Body of pancreas (tissue), 4 donors: ENCODE measurements at regions not wholly inside any gene's neighbourhood (a gene's known extent, or its start where the extent isn't known, plus 50 kb on each side); places are given as distances from the start of the nearest gene placed in this dataset.

Experiments used
- ATAC-seq: fragments of 150-250 bp; one replicate; pipeline ENCODE4 v1.9.1; 2016
- DNase-seq, 4 donors: peaks; one replicate each; pipeline ENCODE4 v3.0.0-alpha.2; 2019
- H3K27ac ChIP-seq, 4 donors: fragments of 200-600 bp; sonication (generic); 1 replicate in 3 of 4; 2 replicates in 1 of 4; pipeline versions ENCODE4 v1.5.1 to v1.6.1; 2016 to 2019; ENCODE audit warnings: mild to moderate bottlenecking in 1 of 4, mixed read lengths in 1 of 4, moderate library complexity in 1 of 4
- H3K27me3 ChIP-seq, 2 donors: fragments of 200-600 bp; sonication (generic); one replicate each; pipeline ENCODE4 v1.6.0; 2016; ENCODE audit warnings: mild to moderate bottlenecking in 1 of 2
- H3K36me3 ChIP-seq, 2 donors: fragments of 200-600 bp; sonication (generic); replicated peaks in 1 of 2; 2 replicates each; pipeline ENCODE4 v1.5.1; 2016; ENCODE audit warnings: low read depth in 2 of 2; ENCODE audit not compliant: insufficient read depth in 1 of 2
- H3K4me1 ChIP-seq: fragments of 200-600 bp; sonication (generic); one replicate; pipeline ENCODE4 v1.6.0; 2016
- H3K4me3 ChIP-seq, 2 donors: fragments of 200-600 bp; sonication (generic); 1 replicate in 1 of 2; 2 replicates in 1 of 2; pipeline ENCODE4 v1.5.1; 2016 to 2019
- H3K9me3 ChIP-seq, 3 donors: fragments of 200-600 bp; sonication (generic); 1 replicate in 2 of 3; 2 replicates in 1 of 3; pipeline ENCODE4 v1.5.1; 2016
- CTCF ChIP-seq, 7 experiments: fragments of 450-650 bp in 4 of 7; fragments of 200-600 bp in 3 of 7; sonication (generic) in 3 of 7; IDR thresholded peaks; one replicate each; pipeline ENCODE4 v1.5.1; 2016 to 2019; ENCODE audit warnings: antibody characterized with exemption in 7 of 7
- POLR2A ChIP-seq, 3 donors: fragments of 450-650 bp; IDR thresholded peaks; one replicate each; pipeline ENCODE4 v1.6.1; 2016; ENCODE audit warnings: antibody characterized with exemption in 3 of 3, mild to moderate bottlenecking in 2 of 3
- WGBS, 2 donors: methylation state at CpG; one replicate each; pipeline ENCODE4 v1.1.5; 2017; 5-methylcytosine and 5-hydroxymethylcytosine counted together
- intact Hi-C: fragments of 100-400 bp; cut with DNase I; formaldehyde crosslinking; loops from one replicate; pipeline ENCODE4 v1.15.1; 2023

- WGBS, 2 donors = 69 to 76% methylated on average over 2 of the region's 2 CpGs
- Histone ChIP-seq H3K4me3 (no peak overlapping the region), H3K36me3 (no peaks in the 10 kb centered on the region), H3K27me3 (no peaks in the 10 kb centered on the region), H3K27ac (no peak overlapping the region), H3K4me1 (no peaks in the 10 kb centered on the region), H3K9me3 (no peaks in the 10 kb centered on the region)
- intact Hi-C loops = no loop called here
- no peak for TF ChIP-seq POLR2A (IDR thresholded peaks at IDR 0.05)
- TF ChIP-seq CTCF (IDR thresholded peaks at IDR 0.05) = no peak
- DNase-seq (no peak), ATAC-seq (no peak)
These were observed 102.1 kb upstream of the FNDC3A start for GRCh38 chr13:48873587-48873986.

GRCh38 chr13:48874165-48874564, 101.5 kb upstream of the FNDC3A start:
- intact Hi-C loops = no loop called here
- DNase-seq (no peak), ATAC-seq (no peak)
- H3K27ac ChIP-seq = no peak overlapping the region
- no peaks in the 10 kb centered on the region for H3K9me3 ChIP-seq
- H3K27me3 ChIP-seq = no peaks in the 10 kb centered on the region
- no peaks in the 10 kb centered on the region for H3K4me1 ChIP-seq
- no peak overlapping the region for H3K4me3 ChIP-seq
- no peaks in the 10 kb centered on the region for H3K36me3 ChIP-seq
- TF ChIP-seq POLR2A (IDR thresholded peaks at IDR 0.05) = no peak
- no peak for TF ChIP-seq CTCF (IDR thresholded peaks at IDR 0.05)
- 62 to 71% methylated on average over 3 of the region's 3 CpGs for WGBS, 2 donors

GRCh38 chr13:48875047-48875446, 100.7 kb upstream of the FNDC3A start:
- intact Hi-C loops = no loop called here
- no peak for ATAC-seq
- H3K27ac ChIP-seq = no peak overlapping the region
- TF ChIP-seq POLR2A (IDR thresholded peaks at IDR 0.05) = no peak
- TF ChIP-seq CTCF (IDR thresholded peaks at IDR 0.05) = no peak
- H3K36me3 ChIP-seq = no peaks in the 10 kb centered on the region
- WGBS, 2 donors = 40 to 56% methylated on average over 4 of the region's 4 CpGs
- H3K4me1 ChIP-seq = no peaks in the 10 kb centered on the region
- H3K4me3 ChIP-seq = no peak overlapping the region
- no peaks in the 10 kb centered on the region for H3K27me3 ChIP-seq
- no peaks in the 10 kb centered on the region for H3K9me3 ChIP-seq
- no peak for DNase-seq

GRCh38 chr13:48876289-48876688, 99.4 kb upstream of the FNDC3A start:
- TF ChIP-seq CTCF (IDR thresholded peaks at IDR 0.05) (no peak), POLR2A (IDR thresholded peaks at IDR 0.05) (no peak)
- Histone ChIP-seq H3K27me3 (no peaks in the 10 kb centered on the region), H3K36me3 (no peaks in the 10 kb centered on the region), H3K4me1 (no peaks in the 10 kb centered on the region), H3K4me3 (no peak overlapping the region), H3K27ac (no peak overlapping the region), H3K9me3 (no peaks in the 10 kb centered on the region)
- no peak for DNase-seq
- no peak for ATAC-seq
- intact Hi-C loops = no loop called here

- Histone ChIP-seq H3K36me3 (no peaks in the 10 kb centered on the region), H3K27me3 (no peaks in the 10 kb centered on the region), H3K4me1 (no peaks in the 10 kb centered on the region), H3K9me3 (no peaks in the 10 kb centered on the region), H3K4me3 (no peak overlapping the region), H3K27ac (no peak overlapping the region)
- intact Hi-C loops = no loop called here
- TF ChIP-seq POLR2A (IDR thresholded peaks at IDR 0.05) = no peak
- no peak for TF ChIP-seq CTCF (IDR thresholded peaks at IDR 0.05)
- ATAC-seq (no peak), DNase-seq (no peak)
- 58 to 69% methylated on average over 2 of the region's 2 CpGs for WGBS, 2 donors
These were observed 96.3 kb upstream of the FNDC3A start for GRCh38 chr13:48879432-48879831.
